H9 (cell line): ENCODE measurements at regions not wholly inside any gene's neighbourhood (a gene's known extent, or its start where the extent isn't known, plus 50 kb on each side); places are given as distances from the start of the nearest gene placed in this dataset.

Experiments used
- DNase-seq: peaks from one replicate; pipeline ENCODE4 v3.0.0-alpha.2; 2017
- H2AFZ ChIP-seq: one replicate; pipeline ENCODE4 v1.6.1; 2013; ENCODE audit warnings: mild to moderate bottlenecking, low read length, control low read depth, moderate library complexity
- H2AK5ac ChIP-seq: 2 replicates; pipeline ENCODE4 v1.6.1; 2013; ENCODE audit warnings: low read length, control low read depth, mixed read lengths; ENCODE audit not compliant: insufficient read length
- H2BK120ac ChIP-seq: one replicate; pipeline ENCODE4 v1.6.1; 2013; ENCODE audit warnings: low read depth, mild to moderate bottlenecking, low read length, control low read depth, inconsistent platforms; ENCODE audit not compliant: poor library complexity, severe bottlenecking
- H2BK12ac ChIP-seq: 2 replicates; pipeline ENCODE4 v1.6.1; 2013; ENCODE audit warnings: low read length, control low read depth, mixed read lengths, low read depth; ENCODE audit not compliant: insufficient read length
- H2BK15ac ChIP-seq: 2 replicates; pipeline ENCODE4 v1.6.1; 2013; ENCODE audit warnings: low read depth, low read length, control low read depth
- H2BK20ac ChIP-seq: one replicate; pipeline ENCODE4 v1.6.1; 2013; ENCODE audit warnings: low read depth, mild to moderate bottlenecking, low read length, control low read depth, inconsistent platforms; ENCODE audit not compliant: poor library complexity, severe bottlenecking
- H2BK5ac ChIP-seq: 2 replicates; pipeline ENCODE4 v1.6.1; 2013; ENCODE audit warnings: low read length, control low read depth, mixed read lengths; ENCODE audit not compliant: insufficient read length
- H3K14ac ChIP-seq: 2 replicates; pipeline ENCODE4 v1.6.1; 2013; ENCODE audit warnings: low read length, control low read depth; ENCODE audit not compliant: insufficient read depth
- H3K18ac ChIP-seq: 2 replicates; pipeline ENCODE4 v1.6.1; 2013; ENCODE audit warnings: low read depth, mild to moderate bottlenecking, mixed read lengths, low read length, control low read depth; ENCODE audit not compliant: insufficient read length
- H3K23ac ChIP-seq: 2 replicates; pipeline ENCODE4 v1.6.1; 2013; ENCODE audit warnings: low read length, control low read depth, mixed read lengths, low read depth; ENCODE audit not compliant: insufficient read length
- H3K23me2 ChIP-seq: 2 replicates; pipeline ENCODE4 v1.6.1; 2013; ENCODE audit warnings: low read depth, mild to moderate bottlenecking, mixed read lengths, low read length, control low read depth; ENCODE audit not compliant: insufficient read length, poor library complexity, severe bottlenecking
- H3K27ac ChIP-seq: 2 replicates; pipeline ENCODE4 v1.5.1; 2013; ENCODE audit warnings: low read length, control low read depth, mixed read lengths, low read depth; ENCODE audit not compliant: insufficient read length
- H3K27me3 ChIP-seq: 2 replicates; pipeline ENCODE4 v1.6.1; 2013; ENCODE audit warnings: low read length, control low read depth, inconsistent platforms; ENCODE audit not compliant: insufficient read depth
- H3K4ac ChIP-seq: 2 replicates; pipeline ENCODE4 v1.6.1; 2013; ENCODE audit warnings: low read depth, mild to moderate bottlenecking, control low read depth, inconsistent platforms, low read length, moderate library complexity
- H3K4me1 ChIP-seq: 2 replicates; pipeline ENCODE4 v1.6.1; 2013; ENCODE audit warnings: low read length, control low read depth, inconsistent platforms; ENCODE audit not compliant: insufficient read depth
- H3K4me2 ChIP-seq: 2 replicates; pipeline ENCODE4 v1.6.1; 2013; ENCODE audit warnings: low read length, control low read depth, mixed read lengths; ENCODE audit not compliant: insufficient read length, insufficient read depth
- H3K56ac ChIP-seq: 2 replicates; pipeline ENCODE4 v1.6.1; 2013; ENCODE audit warnings: low read depth, mild to moderate bottlenecking, mixed read lengths, low read length, control low read depth; ENCODE audit not compliant: insufficient read length
- H3K79me1 ChIP-seq: 2 replicates; pipeline ENCODE4 v1.6.1; 2013; ENCODE audit warnings: low read depth, mild to moderate bottlenecking, moderate library complexity, low read length, control low read depth, inconsistent platforms; ENCODE audit not compliant: insufficient read depth, poor library complexity, severe bottlenecking
- H3K79me2 ChIP-seq: 2 replicates; pipeline ENCODE4 v1.6.1; 2013; ENCODE audit warnings: low read length, control low read depth, inconsistent platforms; ENCODE audit not compliant: insufficient read depth
- H3K9ac ChIP-seq: 2 replicates; pipeline ENCODE4 v1.6.1; 2013; ENCODE audit warnings: low read length, control low read depth, mixed read lengths; ENCODE audit not compliant: insufficient read length; ENCODE audit errors: extremely low read depth
- H3K9me3 ChIP-seq: one replicate; pipeline ENCODE4 v1.6.1; 2013; ENCODE audit warnings: low read depth, low read length, inconsistent platforms; ENCODE audit not compliant: control insufficient read depth
- H3T11ph ChIP-seq: one replicate; pipeline ENCODE4 v1.6.1; 2013; ENCODE audit warnings: mild to moderate bottlenecking, low read length, control low read depth, inconsistent platforms
- H4K20me1 ChIP-seq: one replicate; pipeline ENCODE4 v1.6.1; 2013; ENCODE audit not compliant: control insufficient read depth, insufficient read length, insufficient read depth
- H4K5ac ChIP-seq: 2 replicates; pipeline ENCODE4 v1.6.1; 2013; ENCODE audit warnings: low read depth, mild to moderate bottlenecking, mixed read lengths, low read length, control low read depth; ENCODE audit not compliant: insufficient read length
- H4K8ac ChIP-seq: replicated peaks from 2 replicates; pipeline ENCODE4 v1.6.1; 2013; ENCODE audit warnings: low read length, control low read depth, mixed read lengths, low read depth; ENCODE audit not compliant: insufficient read length
- H4K91ac ChIP-seq: 2 replicates; pipeline ENCODE4 v1.6.1; 2013; ENCODE audit warnings: low read depth, mild to moderate bottlenecking, moderate library complexity, mixed read lengths, low read length, control low read depth; ENCODE audit not compliant: insufficient read length
- H3K27ac Mint-ChIP-seq, 3 experiments: 2 replicates in 2 of 3; 3 replicates in 1 of 3; pipeline ENCODE4 v1.8.0; 2020 to 2021; ENCODE audit warnings: mixed read lengths in 3 of 3, mild to moderate bottlenecking in 1 of 3, moderate library complexity in 1 of 3
- H3K27me3 Mint-ChIP-seq: 2 replicates; pipeline ENCODE4 v1.8.0; 2021; ENCODE audit warnings: low read depth, mild to moderate bottlenecking, moderate library complexity, mixed read lengths
- H3K36me3 Mint-ChIP-seq, 3 experiments: 2 replicates in 2 of 3; 3 replicates in 1 of 3; pipeline ENCODE4 v1.8.0; 2020 to 2021; ENCODE audit warnings: low read depth in 3 of 3, mixed read lengths in 3 of 3; ENCODE audit not compliant: insufficient read depth in 1 of 3
- H3K4me1 Mint-ChIP-seq, 2 experiments: 2 replicates each; pipeline ENCODE4 v1.8.0; 2020; ENCODE audit warnings: mixed read lengths in 2 of 2
- H3K4me3 Mint-ChIP-seq, 2 experiments: 2 replicates in 1 of 2; 3 replicates in 1 of 2; pipeline ENCODE4 v1.8.0; 2020 to 2021; ENCODE audit warnings: mild to moderate bottlenecking in 2 of 2, mixed read lengths in 2 of 2, moderate library complexity in 1 of 2
- H3K9me3 Mint-ChIP-seq, 2 experiments: 2 replicates in 1 of 2; 3 replicates in 1 of 2; pipeline ENCODE4 v1.8.0; 2020; ENCODE audit warnings: mild to moderate bottlenecking in 2 of 2, mixed read lengths in 2 of 2, moderate library complexity in 1 of 2
- WGBS: extraction: QIAGEN DNeasy Blood & Tissue Kit; methylation state at CpG from one replicate; pipeline ENCODE4 v1.1.7; 2013; ENCODE audit warnings: missing lambda C conversion rate, low lambda C conversion rate, mixed read lengths; ENCODE audit not compliant: insufficient read length; ENCODE audit errors: extremely low coverage; 5-methylcytosine and 5-hydroxymethylcytosine counted together
- TF ChIP-seq, protein P1 (sequence below): fragments of 200-600 bp; sonication (generic); conservative IDR thresholded peaks from 3 replicates; pipeline ENCODE4 v1.8.0; 2021; ENCODE audit warnings: antibody characterized with exemption, mild to moderate bottlenecking

DNA sequence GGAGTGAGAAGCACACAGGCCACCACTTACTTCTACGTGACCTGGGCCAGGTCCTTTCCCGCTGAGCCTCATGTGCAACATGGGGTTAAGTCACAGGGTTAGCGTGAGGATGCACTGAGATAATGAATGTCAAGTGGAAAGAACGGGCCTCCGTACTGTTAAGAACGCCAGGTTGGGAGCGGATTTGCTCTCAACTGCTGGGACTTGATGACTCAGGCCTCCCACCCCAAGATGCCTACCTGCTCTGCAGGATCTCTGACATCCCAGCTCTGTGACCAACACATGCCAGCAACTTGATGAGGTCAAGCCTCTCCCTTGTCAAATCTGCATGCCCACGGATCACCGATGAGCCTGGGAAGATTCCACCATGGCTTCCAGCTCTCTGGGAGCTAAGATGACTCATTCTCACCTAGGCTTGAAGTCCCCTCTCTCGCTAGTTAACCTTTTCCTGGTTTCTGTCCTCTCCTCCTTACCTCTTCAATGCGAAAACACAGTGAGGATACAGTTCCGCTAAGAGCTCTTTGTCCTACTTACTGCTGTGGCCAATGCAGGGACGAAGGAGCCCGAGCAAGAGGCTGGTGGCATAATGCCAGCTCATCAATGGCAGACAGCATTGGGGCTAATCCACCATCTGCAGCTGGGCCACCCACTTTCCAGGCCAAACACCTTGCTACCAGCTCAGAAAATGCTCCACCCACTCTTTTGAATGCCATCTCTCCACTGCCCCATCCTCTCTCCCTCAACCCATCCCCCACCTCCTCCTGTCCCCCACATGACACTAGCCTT, 67.6 kb downstream of the PJA1 start:
- Histone ChIP-seq H3K9me3 (no peaks in the 10 kb centered on the region), H4K20me1 (no peaks in the 10 kb centered on the region), H3T11ph (no peak overlapping the region), H2BK15ac (no peak overlapping the region), H2BK20ac (no peak overlapping the region), H3K14ac (no peak overlapping the region), H2BK5ac (no peak overlapping the region), H3K4ac (no peak overlapping the region), H3K79me1 (no peaks in the 10 kb centered on the region), H4K91ac (no peak overlapping the region), H4K8ac (no peak overlapping the region), H3K27me3 (no peaks in the 10 kb centered on the region; the same call in 1 of the 2 replicates), H3K23ac (no peak overlapping the region), H3K79me2 (no peaks in the 10 kb centered on the region), H2BK120ac (no peak overlapping the region), H2AK5ac (no peak overlapping the region), H3K56ac (no peak overlapping the region), H2AFZ (no peak overlapping the region), H3K27ac (no peak overlapping the region), H3K4me2 (no peak overlapping the region), H2BK12ac (no peak overlapping the region), H3K4me1 (no peaks in the 10 kb centered on the region), H4K5ac (no peak overlapping the region), H3K9ac (no peak overlapping the region), H3K18ac (no peak overlapping the region), H3K23me2 (no peaks in the 10 kb centered on the region)
- DNase-seq, result no peak
- WGBS, result no CpG with 5 or more reads among the region's 14 CpGs
- TF ChIP-seq, protein P1, sequence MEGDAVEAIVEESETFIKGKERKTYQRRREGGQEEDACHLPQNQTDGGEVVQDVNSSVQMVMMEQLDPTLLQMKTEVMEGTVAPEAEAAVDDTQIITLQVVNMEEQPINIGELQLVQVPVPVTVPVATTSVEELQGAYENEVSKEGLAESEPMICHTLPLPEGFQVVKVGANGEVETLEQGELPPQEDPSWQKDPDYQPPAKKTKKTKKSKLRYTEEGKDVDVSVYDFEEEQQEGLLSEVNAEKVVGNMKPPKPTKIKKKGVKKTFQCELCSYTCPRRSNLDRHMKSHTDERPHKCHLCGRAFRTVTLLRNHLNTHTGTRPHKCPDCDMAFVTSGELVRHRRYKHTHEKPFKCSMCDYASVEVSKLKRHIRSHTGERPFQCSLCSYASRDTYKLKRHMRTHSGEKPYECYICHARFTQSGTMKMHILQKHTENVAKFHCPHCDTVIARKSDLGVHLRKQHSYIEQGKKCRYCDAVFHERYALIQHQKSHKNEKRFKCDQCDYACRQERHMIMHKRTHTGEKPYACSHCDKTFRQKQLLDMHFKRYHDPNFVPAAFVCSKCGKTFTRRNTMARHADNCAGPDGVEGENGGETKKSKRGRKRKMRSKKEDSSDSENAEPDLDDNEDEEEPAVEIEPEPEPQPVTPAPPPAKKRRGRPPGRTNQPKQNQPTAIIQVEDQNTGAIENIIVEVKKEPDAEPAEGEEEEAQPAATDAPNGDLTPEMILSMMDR, result no peak
- Mint-ChIP-seq H3K27ac (no peak overlapping the region), H3K36me3 (peaks cover 0 to 1% (median 0%) of the 10 kb centered on the region in 3 experiments; a peak in 1 of 7 replicates), H3K9me3 (peaks cover 47 to 51% of the 10 kb centered on the region in 2 experiments), H3K27me3 (peaks cover 11% of the 10 kb centered on the region), H3K4me1 (peaks cover under 1 to 11% of the 10 kb centered on the region in 2 experiments; a peak in 3 of 4 replicates), H3K4me3 (no peak overlapping the region)
